Right lobe of liver (tissue), 4 donors: ENCODE measurements at regions not wholly inside any gene's neighbourhood (a gene's known extent, or its start where the extent isn't known, plus 50 kb on each side); places are given as distances from the start of the nearest gene placed in this dataset.

Experiments
- CTCF ChIP-seq, 4 donors: fragments of 200-600 bp in 3 of 4; fragments of 450-650 bp in 1 of 4; IDR thresholded peaks; one replicate each; pipeline versions ENCODE4 v1.5.1 to v1.8.0; 2016 to 2022; ENCODE audit warnings: antibody characterized with exemption in 4 of 4, mild to moderate bottlenecking in 2 of 4
- POLR2A ChIP-seq: fragments of 450-650 bp; IDR thresholded peaks from one replicate; pipeline ENCODE4 v1.6.1; 2017; ENCODE audit warnings: antibody characterized with exemption, mild to moderate bottlenecking
- donor health status: DM: no; HTN: no; CAD: no.
- donor health status: DM: no; HTN: no; CAD: no.
- donor health status: DM: no; HTN: yes; CAD: no.

- no peak for TF ChIP-seq CTCF (IDR thresholded peaks at IDR 0.05)
- TF ChIP-seq POLR2A: no peak
Measured at GRCh38 chr6:144662812-144663365, 377.8 kb downstream of the UTRN start.
